ENCODE measurements at regions not wholly inside any gene's neighbourhood (a gene's known extent, or its start where the extent isn't known, plus 50 kb on each side); places are given as distances from the start of the nearest gene placed in this dataset.

DNA sequence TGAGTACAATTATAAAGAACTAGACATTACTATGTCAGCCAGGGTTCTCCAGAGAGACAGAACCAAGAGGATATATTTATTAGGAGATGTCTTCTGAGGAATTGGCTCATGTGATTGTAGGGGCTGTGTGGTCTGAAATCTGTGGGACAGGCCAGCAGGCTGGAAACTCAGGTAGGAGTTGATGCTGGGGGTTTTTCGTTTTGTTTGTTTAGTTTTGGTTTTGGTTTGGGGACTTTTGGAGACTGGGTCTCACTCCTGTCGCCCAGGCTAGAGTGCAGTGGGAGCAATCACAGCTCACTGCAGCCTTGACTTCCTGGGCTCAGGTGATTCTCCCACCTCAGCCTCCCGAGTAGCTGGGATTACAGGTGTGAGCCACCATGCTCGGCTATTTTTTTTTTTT is 132.9 kb upstream of the ERRFI1 start:
- H3K4me2 ChIP-seq (ENCODE audit: low read length), result no peak overlapping the region
- no peaks in the 10 kb centered on the region for H3K9me2 ChIP-seq (replicated peaks; ENCODE audit: control insufficient read depth, low read length)
- H3K79me2 ChIP-seq (ENCODE audit: control insufficient read depth, low read length), result no peaks in the 10 kb centered on the region
- no peaks in the 10 kb centered on the region for H3K9me3 ChIP-seq (ENCODE audit: control insufficient read depth, insufficient read depth, low read length)
- no peak overlapping the region for H3K27ac ChIP-seq (ENCODE audit: low read depth, low read length)
- H4K20me1 ChIP-seq (ENCODE audit: control insufficient read depth, insufficient read depth, low read depth, low read length), result no peaks in the 10 kb centered on the region
- H3K27me3 ChIP-seq (ENCODE audit: control insufficient read depth, low read length), result no peaks in the 10 kb centered on the region; the same call in 1 of the 2 replicates
- H3F3A ChIP-seq (ENCODE audit: control insufficient read depth, insufficient read depth), result no peaks in the 10 kb centered on the region
- H3K36me3 ChIP-seq (ENCODE audit: control insufficient read depth, low read length), result no peaks in the 10 kb centered on the region
- no peak overlapping the region for H3K4me3 ChIP-seq (ENCODE audit: low read length)
- H3K4me1 ChIP-seq (ENCODE audit: control insufficient read depth, low read length), result no peaks in the 10 kb centered on the region
- no peak for TF ChIP-seq EZH2phosphoT487 (IDR thresholded peaks at IDR 0.05; ENCODE audit: borderline replicate concordance, low read length)
- TF ChIP-seq, protein P1, sequence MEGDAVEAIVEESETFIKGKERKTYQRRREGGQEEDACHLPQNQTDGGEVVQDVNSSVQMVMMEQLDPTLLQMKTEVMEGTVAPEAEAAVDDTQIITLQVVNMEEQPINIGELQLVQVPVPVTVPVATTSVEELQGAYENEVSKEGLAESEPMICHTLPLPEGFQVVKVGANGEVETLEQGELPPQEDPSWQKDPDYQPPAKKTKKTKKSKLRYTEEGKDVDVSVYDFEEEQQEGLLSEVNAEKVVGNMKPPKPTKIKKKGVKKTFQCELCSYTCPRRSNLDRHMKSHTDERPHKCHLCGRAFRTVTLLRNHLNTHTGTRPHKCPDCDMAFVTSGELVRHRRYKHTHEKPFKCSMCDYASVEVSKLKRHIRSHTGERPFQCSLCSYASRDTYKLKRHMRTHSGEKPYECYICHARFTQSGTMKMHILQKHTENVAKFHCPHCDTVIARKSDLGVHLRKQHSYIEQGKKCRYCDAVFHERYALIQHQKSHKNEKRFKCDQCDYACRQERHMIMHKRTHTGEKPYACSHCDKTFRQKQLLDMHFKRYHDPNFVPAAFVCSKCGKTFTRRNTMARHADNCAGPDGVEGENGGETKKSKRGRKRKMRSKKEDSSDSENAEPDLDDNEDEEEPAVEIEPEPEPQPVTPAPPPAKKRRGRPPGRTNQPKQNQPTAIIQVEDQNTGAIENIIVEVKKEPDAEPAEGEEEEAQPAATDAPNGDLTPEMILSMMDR (IDR thresholded peaks at IDR 0.05; ENCODE audit: low read depth, low read length, poor library complexity, severe bottlenecking), result no peak

GRCh38 chr1:8157765-8158164 is 131.7 kb upstream of the ERRFI1 start:
- Histone ChIP-seq H3K4me2 (ENCODE audit: low read length) (no peak overlapping the region), H3K27ac (ENCODE audit: low read depth, low read length) (no peak overlapping the region), H3K79me2 (ENCODE audit: control insufficient read depth, low read length) (no peaks in the 10 kb centered on the region), H4K20me1 (ENCODE audit: control insufficient read depth, insufficient read depth, low read depth, low read length) (no peaks in the 10 kb centered on the region), H3K9me2 (replicated peaks; ENCODE audit: control insufficient read depth, low read length) (no peaks in the 10 kb centered on the region), H3F3A (ENCODE audit: control insufficient read depth, insufficient read depth) (no peaks in the 10 kb centered on the region), H3K4me3 (ENCODE audit: low read length) (no peak overlapping the region), H3K9me3 (ENCODE audit: control insufficient read depth, insufficient read depth, low read length) (no peaks in the 10 kb centered on the region), H3K36me3 (ENCODE audit: control insufficient read depth, low read length) (no peaks in the 10 kb centered on the region), H3K27me3 (ENCODE audit: control insufficient read depth, low read length) (no peaks in the 10 kb centered on the region; the same call in 1 of the 2 replicates), H3K4me1 (ENCODE audit: control insufficient read depth, low read length) (no peaks in the 10 kb centered on the region)
- TF ChIP-seq EZH2phosphoT487 (IDR thresholded peaks at IDR 0.05; ENCODE audit: borderline replicate concordance, low read length), result no peak

DNA sequence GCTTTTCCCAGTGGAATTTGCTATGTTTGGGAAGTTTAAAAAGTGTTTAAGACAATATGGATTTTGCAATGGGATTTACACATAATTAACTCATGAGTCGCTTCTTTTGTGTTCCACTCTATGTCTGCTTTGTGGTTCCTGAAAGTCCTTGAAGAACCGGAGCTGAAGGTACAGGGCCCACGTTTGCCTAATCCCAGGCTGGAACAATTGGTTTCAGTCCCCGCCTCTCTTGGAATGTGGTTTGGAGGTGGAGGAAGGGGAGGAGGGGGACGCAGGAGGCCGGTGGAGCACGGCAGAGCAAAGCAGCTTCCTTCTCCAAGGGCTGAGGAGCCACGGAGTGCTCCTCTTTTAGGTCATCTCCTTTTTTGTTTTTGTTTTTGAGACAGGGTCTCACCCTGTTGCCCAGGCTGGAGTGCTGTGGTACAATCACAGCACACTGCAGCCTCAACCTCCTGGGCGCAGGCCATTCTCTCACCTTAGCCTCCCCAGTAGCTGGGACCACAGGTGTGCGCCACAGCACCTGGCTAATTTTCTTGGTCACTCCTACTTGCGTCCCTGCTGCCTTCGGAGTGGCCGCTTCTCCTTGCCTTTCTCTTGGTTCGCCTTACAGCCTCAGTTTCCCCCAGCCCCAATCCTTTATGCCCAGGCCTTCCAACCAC is 129.5 kb upstream of the ERRFI1 start:
- no peaks in the 10 kb centered on the region for H3K79me2 ChIP-seq (ENCODE audit: control insufficient read depth, low read length)
- TF ChIP-seq EZH2phosphoT487 (IDR thresholded peaks at IDR 0.05; ENCODE audit: borderline replicate concordance, low read length), result no peak
- TF ChIP-seq, protein P1 (IDR thresholded peaks at IDR 0.05; ENCODE audit: low read depth, low read length, poor library complexity, severe bottlenecking), result no peak

DNA sequence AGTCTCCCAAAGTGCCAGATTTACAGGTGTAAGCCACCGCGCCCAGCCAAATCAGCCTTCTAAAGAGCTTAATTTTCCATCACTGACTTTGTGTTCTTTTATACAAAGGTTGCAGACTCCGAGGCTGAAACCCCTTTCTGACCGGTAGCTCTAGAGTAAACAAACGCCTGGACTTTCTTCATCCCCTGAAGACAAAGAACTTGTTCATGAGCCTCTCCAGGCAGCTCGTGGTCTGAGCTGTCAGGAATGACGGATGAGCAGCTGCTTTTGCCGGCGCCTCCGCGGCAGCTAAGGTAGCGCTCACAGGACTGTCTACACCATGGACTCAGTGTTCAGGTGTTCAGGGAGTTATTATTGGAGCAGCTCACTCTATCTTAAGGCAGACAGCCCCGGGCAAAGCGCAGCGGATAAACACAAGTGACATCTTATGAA is 128.5 kb upstream of the ERRFI1 start:
- Histone ChIP-seq H3K27me3 (ENCODE audit: control insufficient read depth, low read length) (no peaks in the 10 kb centered on the region; the same call in 1 of the 2 replicates), H3K9me3 (ENCODE audit: control insufficient read depth, insufficient read depth, low read length) (no peaks in the 10 kb centered on the region), H3F3A (ENCODE audit: control insufficient read depth, insufficient read depth) (no peaks in the 10 kb centered on the region), H3K27ac (ENCODE audit: low read depth, low read length) (no peak overlapping the region), H3K4me2 (ENCODE audit: low read length) (no peak overlapping the region), H3K36me3 (ENCODE audit: control insufficient read depth, low read length) (no peaks in the 10 kb centered on the region), H3K4me1 (ENCODE audit: control insufficient read depth, low read length) (no peaks in the 10 kb centered on the region), H4K20me1 (ENCODE audit: control insufficient read depth, insufficient read depth, low read depth, low read length) (no peaks in the 10 kb centered on the region), H3K9me2 (replicated peaks; ENCODE audit: control insufficient read depth, low read length) (no peaks in the 10 kb centered on the region), H3K79me2 (ENCODE audit: control insufficient read depth, low read length) (no peaks in the 10 kb centered on the region), H3K4me3 (ENCODE audit: low read length) (no peak overlapping the region)
- TF ChIP-seq, protein P1 (IDR thresholded peaks at IDR 0.05; ENCODE audit: low read depth, low read length, poor library complexity, severe bottlenecking), result no peak

More for the DNA sequence above, 129.5 kb upstream of the ERRFI1 start:
- H3K9me3 ChIP-seq (ENCODE audit: control insufficient read depth, insufficient read depth, low read length), result no peaks in the 10 kb centered on the region
- H3K4me2 ChIP-seq (ENCODE audit: low read length), result no peak overlapping the region
- no peaks in the 10 kb centered on the region for H3F3A ChIP-seq (ENCODE audit: control insufficient read depth, insufficient read depth)
- no peak overlapping the region for H3K4me3 ChIP-seq (ENCODE audit: low read length)
- H3K27me3 ChIP-seq (ENCODE audit: control insufficient read depth, low read length), result no peaks in the 10 kb centered on the region; the same call in 1 of the 2 replicates
- no peaks in the 10 kb centered on the region for H3K4me1 ChIP-seq (ENCODE audit: control insufficient read depth, low read length)
- no peaks in the 10 kb centered on the region for H3K36me3 ChIP-seq (ENCODE audit: control insufficient read depth, low read length)
- no peaks in the 10 kb centered on the region for H3K9me2 ChIP-seq (replicated peaks; ENCODE audit: control insufficient read depth, low read length)
- H3K27ac ChIP-seq (ENCODE audit: low read depth, low read length), result no peak overlapping the region
- no peaks in the 10 kb centered on the region for H4K20me1 ChIP-seq (ENCODE audit: control insufficient read depth, insufficient read depth, low read depth, low read length)
